Erythroblast (primary cell): ENCODE measurements at regions not wholly inside any gene's neighbourhood (a gene's known extent, or its start where the extent isn't known, plus 50 kb on each side); places are given as distances from the start of the nearest gene placed in this dataset.

Experiments used
- GATA1 ChIP-seq: IDR thresholded peaks from 2 replicates; pipeline ENCODE4 v1.6.1; 2011; ENCODE audit warnings: low read depth, mild to moderate bottlenecking, control low read depth, low read length, moderate library complexity
- POLR2A ChIP-seq: IDR thresholded peaks from 2 replicates; pipeline ENCODE4 v1.6.1; 2011; ENCODE audit warnings: mild to moderate bottlenecking, low read length

DNA sequence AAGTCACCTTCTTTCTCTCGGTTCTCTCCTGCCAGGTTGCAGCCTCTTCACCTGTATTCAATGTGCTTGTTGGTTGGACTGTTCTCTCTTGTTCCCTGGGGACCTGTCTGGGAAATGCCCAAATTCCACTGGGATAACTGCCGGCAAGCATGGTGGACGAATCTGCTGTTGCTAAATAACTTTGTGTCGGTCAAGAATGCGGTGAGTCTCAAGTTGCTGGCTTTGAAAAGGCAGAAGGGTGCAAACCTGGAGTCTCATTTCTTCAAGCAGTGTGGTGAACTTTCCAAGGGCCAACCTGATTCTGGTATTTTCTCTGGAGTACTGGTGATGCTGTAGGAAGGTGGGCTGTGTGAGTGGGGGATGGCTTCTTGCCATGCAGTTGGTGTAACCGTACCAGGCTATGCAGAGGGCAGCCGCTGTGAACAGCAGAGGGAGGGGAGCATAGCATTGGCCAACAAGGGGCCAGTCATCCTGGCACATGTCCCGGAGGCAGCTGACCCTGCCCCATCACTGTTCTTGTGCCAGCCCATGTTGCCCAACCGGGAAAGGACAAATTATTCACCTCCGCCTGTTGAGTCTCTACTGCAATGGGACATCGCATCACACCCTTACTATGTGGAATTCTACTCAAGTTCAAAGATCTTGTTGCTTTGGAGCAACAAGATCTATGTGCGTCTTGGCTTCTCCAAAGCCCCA lies 88.1 kb upstream of the SEC11C start:
- TF ChIP-seq POLR2A (no peak), GATA1 (no peak)
